CD4-positive, alpha-beta T cell treated with Interleukin-6 for 4 hours (primary cell): ENCODE measurements at regions not wholly inside any gene's neighbourhood (a gene's known extent, or its start where the extent isn't known, plus 50 kb on each side); places are given as distances from the start of the nearest gene placed in this dataset.

Source experiments
- DNase-seq: peaks from one replicate; pipeline ENCODE4 v3.0.0-alpha.2; 2020; ENCODE audit warnings: mixed read lengths

GRCh38 chr1:88275259-88275862 is 408.7 kb upstream of the PKN2 start:
- no peak for DNase-seq

GRCh38 chr1:88276163-88276562 is 407.9 kb upstream of the PKN2 start:
- no peak for DNase-seq

GRCh38 chr1:88284066-88284465 is 400.0 kb upstream of the PKN2 start:
- no peak for DNase-seq

GRCh38 chr1:88284666-88285366 is 399.3 kb upstream of the PKN2 start:
- no peak for DNase-seq

- DNase-seq: no peak
Measured at GRCh38 chr1:88286716-88287115, 397.4 kb upstream of the PKN2 start.

GRCh38 chr1:88288571-88288970 is 395.5 kb upstream of the PKN2 start:
- no peak for DNase-seq

GRCh38 chr1:88289401-88290102 is 394.5 kb upstream of the PKN2 start:
- DNase-seq: no peak

- DNase-seq: no peak
Measured at GRCh38 chr1:88291611-88292354, 392.3 kb upstream of the PKN2 start.

GRCh38 chr1:88293691-88294190 is 390.3 kb upstream of the PKN2 start:
- DNase-seq: no peak

GRCh38 chr1:88296227-88296626 is 387.8 kb upstream of the PKN2 start:
- no peak for DNase-seq

GRCh38 chr1:88296642-88297041 is 387.4 kb upstream of the PKN2 start:
- no peak for DNase-seq

GRCh38 chr1:88298506-88298905 is 385.6 kb upstream of the PKN2 start:
- no peak for DNase-seq

- DNase-seq: no peak
Measured at GRCh38 chr1:88300752-88301263, 383.3 kb upstream of the PKN2 start.

- DNase-seq: no peak
Measured at GRCh38 chr1:88302843-88303486, 381.1 kb upstream of the PKN2 start.

- DNase-seq: no peak
Measured at GRCh38 chr1:88311265-88311664, 372.8 kb upstream of the PKN2 start.

- DNase-seq: no peak
Measured at GRCh38 chr1:88311907-88312306, 372.2 kb upstream of the PKN2 start.

- no peak for DNase-seq
Measured at GRCh38 chr1:88317396-88317795, 366.7 kb upstream of the PKN2 start.

GRCh38 chr1:88318740-88319139 is 365.3 kb upstream of the PKN2 start:
- DNase-seq: no peak

- no peak for DNase-seq
Measured at GRCh38 chr1:88320291-88320690, 363.8 kb upstream of the PKN2 start.

GRCh38 chr1:88321706-88322105 is 362.4 kb upstream of the PKN2 start:
- DNase-seq: no peak

GRCh38 chr1:88324899-88325298 is 359.2 kb upstream of the PKN2 start:
- no peak for DNase-seq
